GM21447 (cell line): ENCODE measurements at regions not wholly inside any gene's neighbourhood (a gene's known extent, or its start where the extent isn't known, plus 50 kb on each side); places are given as distances from the start of the nearest gene placed in this dataset.
A peak's percentile ranks its signal among the peaks of the same experiment; 100 is the strongest.
"Not testable (repeated sequence)": the region's sequence is repeated elsewhere in the genome, so short reads cannot be mapped to it uniquely, and the experiment has no call there.

Experiments used
- ATAC-seq: cut with Tn5 transposase; IDR thresholded peaks from one replicate; pipeline ENCODE4 v1.9.1; 2021; ENCODE audit not compliant: unreplicated experiment

DNA sequence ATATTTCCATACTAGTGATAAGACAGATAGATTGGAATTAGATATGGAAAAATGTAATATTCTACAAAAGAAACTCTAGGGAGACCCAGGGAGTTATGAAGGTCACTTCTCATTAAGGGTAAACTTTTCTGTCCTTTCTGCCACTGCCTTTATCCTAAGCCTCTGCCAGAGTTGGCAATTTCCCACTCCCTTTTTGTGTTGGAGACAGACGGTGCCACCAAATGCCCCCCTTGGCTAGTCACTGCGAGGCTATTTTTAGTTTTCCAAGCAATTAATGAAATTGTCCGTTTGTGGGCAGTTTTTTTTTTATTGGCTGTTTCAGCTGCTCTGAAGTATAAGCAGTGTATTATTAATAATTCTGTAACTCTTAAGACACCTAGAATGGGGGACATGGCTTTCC, 67.6 kb upstream of the TENM4 start:
- ATAC-seq, result no peak

DNA sequence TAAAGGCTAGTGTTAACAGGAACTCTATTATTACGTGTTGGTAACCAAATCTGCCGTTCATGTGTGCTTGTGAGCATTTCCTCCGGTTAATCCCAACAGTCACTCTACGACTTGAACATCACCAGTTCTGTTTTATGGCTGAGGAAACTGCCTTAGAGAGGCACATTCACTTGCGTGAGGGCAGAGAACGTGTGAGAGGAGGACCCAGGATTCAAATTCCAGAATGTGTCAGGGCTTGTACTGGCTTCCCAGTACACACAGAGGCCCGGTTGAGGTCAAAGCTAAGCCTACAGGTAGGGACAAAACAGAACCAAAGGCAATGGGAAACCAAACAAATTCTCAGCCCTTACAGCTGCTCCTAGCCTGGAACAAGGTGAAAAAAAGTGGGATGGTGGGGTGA, 66.9 kb upstream of the TENM4 start:
- ATAC-seq, result no peak

DNA sequence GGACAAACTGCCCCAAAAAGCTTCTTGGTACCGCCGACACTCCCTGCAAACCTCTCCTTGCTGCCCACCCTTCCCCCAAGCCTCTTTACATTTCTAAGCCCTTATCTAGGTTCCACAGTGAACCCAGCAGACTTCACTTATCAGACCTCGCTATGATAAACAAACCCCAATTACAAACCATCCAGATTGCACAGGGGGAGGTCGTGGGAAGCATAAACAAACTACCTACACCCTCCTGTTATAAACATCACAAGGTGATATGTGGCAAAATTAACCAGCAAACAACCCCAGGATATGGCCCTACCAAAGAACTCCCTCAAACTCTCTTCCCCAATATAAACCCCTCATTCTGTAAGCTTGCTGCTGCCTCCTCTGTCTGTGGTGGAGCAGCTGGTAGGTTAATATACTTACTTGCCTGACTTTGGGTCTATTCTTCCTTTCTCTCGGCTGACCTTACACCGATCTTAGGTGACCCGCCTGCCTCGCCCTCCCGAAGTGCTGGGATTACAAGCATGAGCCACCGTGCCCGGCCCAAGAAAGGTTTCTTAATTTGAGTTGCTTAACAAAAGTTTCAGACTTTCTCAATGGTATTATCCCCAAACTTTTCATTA, 66.0 kb upstream of the TENM4 start:
- ATAC-seq, result no peak

DNA sequence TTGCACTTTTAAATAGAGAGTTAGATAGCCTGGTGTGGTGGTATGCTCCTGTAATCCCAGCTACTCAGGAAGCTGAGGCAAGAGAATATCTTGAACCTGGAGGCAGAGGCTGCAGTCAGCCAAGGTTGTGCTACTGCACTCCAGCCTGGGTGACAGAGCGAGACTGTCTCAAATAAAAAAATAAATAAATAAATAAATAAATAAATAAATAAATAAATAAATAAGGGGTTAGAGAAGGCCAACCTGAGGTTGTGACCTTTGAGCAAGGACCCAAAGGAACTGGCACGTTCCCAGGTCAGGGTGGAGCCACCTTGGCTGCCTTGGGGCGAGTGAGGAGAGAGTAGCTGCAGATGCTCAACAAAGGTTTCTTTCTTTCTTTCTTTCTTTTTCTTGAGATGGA, 65.3 kb upstream of the TENM4 start:
- no peak for ATAC-seq

DNA sequence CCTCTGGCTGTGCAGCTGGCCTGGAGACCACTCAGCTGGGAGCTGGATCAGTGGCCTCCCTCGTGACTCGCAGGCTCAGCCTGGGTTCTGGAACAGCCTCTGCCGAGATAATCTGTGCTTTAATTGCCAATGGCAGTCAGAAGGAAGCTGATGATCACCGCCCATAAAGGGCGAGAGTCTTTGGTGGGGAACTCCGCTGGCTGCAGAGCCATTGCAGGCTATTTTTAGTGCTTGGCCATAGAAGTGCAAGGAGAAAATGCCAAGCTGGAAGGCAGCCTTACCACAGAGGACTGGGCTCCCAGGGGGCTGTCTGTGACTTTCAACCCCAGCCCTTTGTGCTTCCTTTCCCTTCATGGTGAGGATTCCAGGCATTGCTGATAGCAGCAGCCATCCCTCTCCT, 62.2 kb upstream of the TENM4 start:
- no peak for ATAC-seq

DNA sequence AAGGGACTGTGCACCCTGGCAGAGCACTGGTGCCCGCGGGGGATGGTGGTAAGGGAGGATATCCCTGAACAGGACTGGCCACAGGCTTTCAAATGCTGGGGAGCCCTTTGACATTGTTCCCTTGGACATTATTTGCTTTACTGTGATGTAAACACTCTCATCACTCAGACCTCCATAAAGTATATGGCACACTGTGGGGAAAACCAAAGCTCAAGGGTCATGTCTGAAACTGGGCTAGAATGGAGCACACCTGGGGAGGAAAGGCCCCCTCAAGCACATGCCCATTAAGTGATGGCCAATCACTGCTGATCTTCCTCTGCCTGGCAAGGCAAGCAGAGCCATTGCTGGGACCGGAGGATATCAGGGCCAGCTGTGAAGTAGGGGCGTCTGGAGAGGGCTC, 60.9 kb upstream of the TENM4 start:
- no peak for ATAC-seq

DNA sequence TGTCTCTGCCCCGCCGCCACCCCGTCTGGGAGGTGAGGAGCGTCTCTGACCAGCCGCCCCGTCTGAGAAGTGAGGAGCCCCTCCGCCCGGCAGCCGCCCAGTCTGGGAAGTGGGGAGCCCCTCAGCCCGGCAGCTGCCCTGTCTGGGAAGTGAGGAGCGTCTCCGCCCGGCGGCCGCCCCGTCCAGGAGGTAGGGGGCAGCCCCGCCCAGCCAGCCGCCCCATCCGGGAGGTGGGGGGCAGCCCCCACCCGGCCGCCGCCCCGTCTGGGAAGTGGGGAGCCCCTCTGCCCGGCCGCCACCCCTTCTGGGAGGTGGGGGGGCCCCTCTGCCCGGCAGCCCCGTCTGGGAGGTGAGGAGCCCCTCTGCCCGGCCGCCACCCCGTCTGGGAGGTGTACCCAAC, 59.1 kb upstream of the TENM4 start:
- not testable (repeated sequence) for ATAC-seq

DNA sequence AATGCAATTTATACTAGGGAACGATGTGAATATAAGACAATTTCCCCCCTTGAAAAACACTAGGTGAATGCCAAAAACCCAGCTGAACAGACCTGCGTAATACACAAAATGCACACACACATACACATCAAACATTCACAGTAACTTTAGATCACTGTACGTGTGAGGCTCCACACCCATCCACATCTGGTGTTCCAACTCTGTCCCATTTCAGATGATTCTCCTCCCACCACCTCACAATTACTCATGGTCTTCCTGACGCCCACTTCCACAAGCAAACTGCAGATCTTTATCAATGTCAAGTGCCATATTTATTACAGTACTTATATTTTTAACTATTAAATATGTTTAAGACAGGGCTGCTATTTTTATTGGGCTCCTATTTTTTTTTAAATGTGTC, 57.8 kb upstream of the TENM4 start:
- ATAC-seq, result no peak

DNA sequence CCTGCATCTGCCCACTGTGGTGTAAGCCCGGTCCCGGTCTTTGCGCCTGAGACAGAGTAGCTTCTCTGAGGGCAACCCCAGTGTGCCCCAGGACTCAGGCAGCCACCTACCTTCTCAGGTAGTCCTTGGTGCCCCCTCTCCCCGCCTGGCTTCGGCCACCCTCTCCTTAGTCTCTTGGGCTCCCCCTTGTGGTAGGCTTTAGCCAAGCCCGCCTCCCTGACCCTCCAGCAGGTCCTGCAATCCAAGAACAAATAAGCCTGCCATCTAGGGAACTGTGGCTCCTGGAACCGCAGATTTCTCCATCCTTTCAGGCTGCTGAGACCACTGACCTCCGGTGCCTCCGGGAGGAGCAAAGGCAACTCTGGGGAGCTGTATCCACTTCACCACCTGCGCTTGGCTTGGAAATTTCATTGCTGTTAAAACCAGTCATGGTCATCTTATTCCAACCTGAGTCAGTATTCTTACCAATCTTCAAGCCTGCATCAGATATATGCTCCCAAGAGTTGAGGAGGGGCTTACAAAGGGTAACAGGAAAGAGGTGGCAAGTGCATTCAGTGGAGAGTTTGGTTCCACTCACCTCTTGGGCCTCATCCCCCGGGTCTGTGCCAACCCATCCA, 52.8 kb upstream of the TENM4 start:
- peak; percentile 84 for ATAC-seq

DNA sequence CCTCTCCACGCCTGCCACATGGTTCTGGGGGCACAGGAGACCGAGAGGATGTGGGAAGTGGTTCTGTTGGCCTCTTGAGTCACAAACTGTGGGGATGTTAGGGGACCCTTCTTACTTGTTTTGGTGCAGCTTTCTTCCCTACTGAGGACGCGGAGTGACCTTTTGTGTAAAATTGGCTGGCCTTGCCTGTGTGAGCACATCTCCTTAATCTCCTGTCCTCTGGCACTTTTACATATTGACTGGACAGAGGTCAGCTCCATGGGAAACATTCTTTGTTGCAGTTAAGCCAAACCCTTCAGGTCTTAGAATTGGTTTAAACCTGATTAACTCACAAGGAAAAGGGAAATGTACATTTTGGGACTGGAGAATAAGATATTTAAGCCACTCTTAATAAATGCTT, 51.2 kb upstream of the TENM4 start:
- no peak for ATAC-seq
